H1 (cell line): ENCODE measurements at regions not wholly inside any gene's neighbourhood (a gene's known extent, or its start where the extent isn't known, plus 50 kb on each side); places are given as distances from the start of the nearest gene placed in this dataset.

Experiments
- CTCF ChIA-PET: fragments of 300-600 bp; sonication (Branson Sonifier 250); formaldehyde crosslinking; loops from one replicate; lab custom pipeline; 2021; ENCODE audit not compliant: partially characterized antibody; lab: Charles Lee
- POLR2A ChIA-PET: fragments of 300-600 bp; sonication (Branson Sonifier 250); formaldehyde crosslinking; loops from one replicate; lab custom pipeline; 2021; ENCODE audit warnings: inconsistent platforms; ENCODE audit not compliant: partially characterized antibody; lab: Charles Lee
- DNase-seq, 2 experiments: peaks; one replicate each; pipeline versions ENCODE4 v3.0.0 to v3.0.0-alpha.2; 2010 to 2022; ENCODE audit warnings: low spot score in 2 of 2, low read depth in 1 of 2, mixed read lengths in 1 of 2
- FAIRE-seq: peaks from 2 replicates; lab custom pipeline; 2011; peaks lifted over from hg19 to GRCh38; lab: Jason Lieb, UNC
- H2AFZ ChIP-seq: 2 replicates; pipeline ENCODE4 v1.8.1; 2012; ENCODE audit warnings: low read length, inconsistent platforms
- H2AK5ac ChIP-seq: 2 replicates; pipeline ENCODE4 v1.6.1; 2013; ENCODE audit warnings: low read depth, low read length
- H2BK120ac ChIP-seq: replicated peaks from 2 replicates; pipeline ENCODE3; 2013; ENCODE audit warnings: low read depth, low read length, inconsistent platforms
- H2BK12ac ChIP-seq: 2 replicates; pipeline ENCODE4 v1.6.1; 2013; ENCODE audit warnings: low read depth, low read length
- H2BK15ac ChIP-seq: 2 replicates; pipeline ENCODE4 v1.6.1; 2013; ENCODE audit warnings: low read length
- H2BK20ac ChIP-seq: 2 replicates; pipeline ENCODE4 v1.6.1; 2013; ENCODE audit warnings: low read length
- H2BK5ac ChIP-seq: 2 replicates; pipeline ENCODE4 v1.6.1; 2013; ENCODE audit warnings: low read depth, low read length
- H3K14ac ChIP-seq: 2 replicates; pipeline ENCODE4 v1.6.1; 2013; ENCODE audit warnings: inconsistent platforms; ENCODE audit not compliant: insufficient read length
- H3K18ac ChIP-seq: 2 replicates; pipeline ENCODE4 v1.6.1; 2013; ENCODE audit warnings: low read length; ENCODE audit errors: extremely low read depth
- H3K23ac ChIP-seq: 2 replicates; pipeline ENCODE4 v1.6.1; 2013; ENCODE audit warnings: inconsistent platforms; ENCODE audit not compliant: insufficient read length
- H3K23me2 ChIP-seq: 2 replicates; pipeline ENCODE4 v1.6.1; 2013; ENCODE audit warnings: low read depth, low read length
- H3K27ac ChIP-seq: 2 replicates; pipeline ENCODE4 v1.6.1; 2011; ENCODE audit warnings: low read depth, low read length, inconsistent platforms
- H3K27me3 ChIP-seq, 4 experiments: replicated peaks in 1 of 4; 1 replicate in 1 of 4; 2 replicates in 3 of 4; pipeline versions ENCODE4 v1.6.1 to v1.8.1; 2011 to 2013; ENCODE audit warnings: low read length in 3 of 4, mild to moderate bottlenecking in 3 of 4, inconsistent platforms in 2 of 4, mixed read lengths in 2 of 4, moderate library complexity in 1 of 4; ENCODE audit not compliant: control insufficient read depth in 3 of 4, insufficient read depth in 3 of 4; ENCODE audit errors: extremely low read depth in 1 of 4
- H3K36me3 ChIP-seq, 4 experiments: 2 replicates each; pipeline versions ENCODE4 v1.6.1 to v1.8.1; 2011 to 2013; ENCODE audit warnings: mild to moderate bottlenecking in 4 of 4, low read length in 3 of 4, moderate library complexity in 2 of 4, control low read depth in 1 of 4, inconsistent platforms in 1 of 4; ENCODE audit not compliant: insufficient read depth in 4 of 4, control insufficient read depth in 2 of 4
- H3K4ac ChIP-seq: replicated peaks from 2 replicates; pipeline ENCODE3; 2013; ENCODE audit warnings: low read length, low read depth, mixed read lengths, inconsistent platforms; ENCODE audit not compliant: insufficient read length
- H3K4me1 ChIP-seq, 4 experiments: replicated peaks in 1 of 4; 1 replicate in 1 of 4; 2 replicates in 3 of 4; pipeline versions ENCODE4 v1.6.1 to v1.8.1; 2011 to 2013; ENCODE audit warnings: low read length in 3 of 4, inconsistent platforms in 2 of 4, mixed read lengths in 1 of 4; ENCODE audit not compliant: insufficient read depth in 4 of 4, control insufficient read depth in 3 of 4
- H3K4me2 ChIP-seq, 2 experiments: 2 replicates each; pipeline versions ENCODE4 v1.6.1 to v1.8.1; 2011 to 2013; ENCODE audit warnings: low read depth in 2 of 2, low read length in 2 of 2, control low read depth in 1 of 2, inconsistent platforms in 1 of 2, mild to moderate bottlenecking in 1 of 2; ENCODE audit not compliant: insufficient read depth in 1 of 2
- H3K4me3 ChIP-seq, 4 experiments: fragments of 200-600, 300-600 bp in 1 of 4; sonication (generic), shearing (Covaris generic), sonication (Bioruptor Twin) in 1 of 4; 2 replicates each; pipeline versions ENCODE4 v1.5.1 to v1.8.1; 2011 to 2016; ENCODE audit warnings: low read length in 4 of 4, low read depth in 3 of 4, control low read depth in 2 of 4, inconsistent platforms in 2 of 4, mild to moderate bottlenecking in 2 of 4, mixed read lengths in 1 of 4, moderate library complexity in 1 of 4; ENCODE audit not compliant: insufficient read depth in 2 of 4; ENCODE audit errors: extremely low read depth in 1 of 4
- H3K56ac ChIP-seq: replicated peaks from 2 replicates; pipeline ENCODE3; 2013; ENCODE audit warnings: low read depth, mild to moderate bottlenecking, mixed read lengths, low read length, inconsistent platforms; ENCODE audit not compliant: insufficient read length
- H3K79me1 ChIP-seq: 2 replicates; pipeline ENCODE4 v1.6.1; 2013; ENCODE audit warnings: low read depth, low read length, control low read depth
- H3K79me2 ChIP-seq, 2 experiments: 2 replicates each; pipeline versions ENCODE4 v1.6.1 to v1.8.1; 2012 to 2013; ENCODE audit warnings: low read length in 2 of 2, mild to moderate bottlenecking in 2 of 2, inconsistent platforms in 1 of 2; ENCODE audit not compliant: insufficient read depth in 2 of 2, control insufficient read depth in 1 of 2
- H3K9ac ChIP-seq, 4 experiments: replicated peaks in 1 of 4; 1 replicate in 1 of 4; 2 replicates in 3 of 4; pipeline versions ENCODE4 v1.6.1 to v1.8.1; 2011 to 2013; ENCODE audit warnings: low read depth in 3 of 4, low read length in 3 of 4, control low read depth in 2 of 4, mild to moderate bottlenecking in 2 of 4, moderate library complexity in 2 of 4, inconsistent platforms in 1 of 4; ENCODE audit errors: extremely low read depth in 1 of 4
- H3K9me3 ChIP-seq, 2 experiments: 2 replicates each; pipeline versions ENCODE4 v1.6.1 to v1.8.1; 2012 to 2013; ENCODE audit warnings: mild to moderate bottlenecking in 2 of 2, moderate library complexity in 2 of 2, control low read depth in 1 of 2, inconsistent platforms in 1 of 2, low read depth in 1 of 2, low read length in 1 of 2, mixed read lengths in 1 of 2; ENCODE audit not compliant: insufficient read depth in 2 of 2
- H4K20me1 ChIP-seq, 2 experiments: replicated peaks in 1 of 2; 2 replicates each; pipeline versions ENCODE3 to v1.8.1; 2011 to 2013; ENCODE audit warnings: inconsistent platforms in 2 of 2, low read length in 2 of 2, mild to moderate bottlenecking in 1 of 2; ENCODE audit not compliant: insufficient read depth in 2 of 2, control insufficient read depth in 1 of 2
- H4K5ac ChIP-seq: 2 replicates; pipeline ENCODE4 v1.6.1; 2013; ENCODE audit warnings: low read length, low read depth, mixed read lengths, inconsistent platforms; ENCODE audit not compliant: insufficient read length
- H4K8ac ChIP-seq: 2 replicates; pipeline ENCODE4 v1.8.0; 2013; ENCODE audit warnings: mild to moderate bottlenecking, moderate library complexity, low read length, inconsistent platforms; ENCODE audit not compliant: insufficient read depth; ENCODE audit errors: extremely low read depth
- H4K91ac ChIP-seq: replicated peaks from 2 replicates; pipeline ENCODE3; 2013; ENCODE audit warnings: low read length, mixed read lengths, inconsistent platforms; ENCODE audit not compliant: insufficient read length
- BRCA1 ChIP-seq: IDR thresholded peaks from 2 replicates; pipeline ENCODE4 v1.6.1; 2012; ENCODE audit warnings: low read depth, low read length, improper control_type of control experiment
- MAFK ChIP-seq: IDR thresholded peaks from 2 replicates; pipeline ENCODE4 v1.6.1; 2012; ENCODE audit warnings: low read depth, mild to moderate bottlenecking, improper control_type of control experiment, low read length
- NANOG ChIP-seq: IDR thresholded peaks from 2 replicates; pipeline ENCODE4 v1.6.1; 2011; ENCODE audit warnings: low read length, low read depth, mild to moderate bottlenecking, inconsistent platforms; ENCODE audit not compliant: insufficient read depth, poor library complexity, severe bottlenecking
- RBBP5 ChIP-seq: IDR thresholded peaks from 2 replicates; pipeline ENCODE4 v1.7.1; 2012; ENCODE audit warnings: low read depth, mild to moderate bottlenecking, inconsistent platforms, low read length, moderate library complexity, borderline replicate concordance
- USF2 ChIP-seq: IDR thresholded peaks from 2 replicates; pipeline ENCODE4 v1.6.1; 2011; ENCODE audit warnings: low read length, improper control_type of control experiment
- WGBS, 2 experiments: shearing (Covaris generic) in 1 of 2; methylation state at CpG; one replicate each; pipeline versions ENCODE4 v1.1.6 to v1.1.7; 2013 to 2015; ENCODE audit warnings: low lambda C conversion rate in 2 of 2, mixed read lengths in 2 of 2, inconsistent platforms in 1 of 2, low coverage in 1 of 2, missing lambda C conversion rate in 1 of 2; ENCODE audit not compliant: insufficient replicate concordance in 2 of 2, insufficient coverage in 1 of 2, insufficient read length in 1 of 2; ENCODE audit errors: extremely low coverage in 1 of 2, missing lambda C conversion rate in 1 of 2; 5-methylcytosine and 5-hydroxymethylcytosine counted together
- TF ChIP-seq, protein P1 (sequence below): IDR thresholded peaks from 2 replicates; pipeline ENCODE4 v1.6.1; 2012; ENCODE audit warnings: low read length, inconsistent platforms

GRCh38 chr20:46785958-46786357 is 76.5 kb downstream of the SLC2A10 start:
- H3K79me1 ChIP-seq: no peaks in the 10 kb centered on the region; the same call in none of the 2 replicates

More at GRCh38 chr20:46785958-46786357, 76.5 kb downstream of the SLC2A10 start:
- no peaks in the 10 kb centered on the region for H3K36me3 ChIP-seq
- H3K23me2 ChIP-seq: peaks cover 8% of the 10 kb centered on the region; the same call in 1 of the 2 replicates
- ChIA-PET POLR2A (no interaction called here), CTCF (no interaction called here)
- no peak overlapping the region for H2BK5ac ChIP-seq
- no peak overlapping the region for H4K5ac ChIP-seq
- TF ChIP-seq MAFK (no peak), RBBP5 (no peak), NANOG (no peak), USF2 (no peak), BRCA1 (no peak)
- TF ChIP-seq, protein P1, sequence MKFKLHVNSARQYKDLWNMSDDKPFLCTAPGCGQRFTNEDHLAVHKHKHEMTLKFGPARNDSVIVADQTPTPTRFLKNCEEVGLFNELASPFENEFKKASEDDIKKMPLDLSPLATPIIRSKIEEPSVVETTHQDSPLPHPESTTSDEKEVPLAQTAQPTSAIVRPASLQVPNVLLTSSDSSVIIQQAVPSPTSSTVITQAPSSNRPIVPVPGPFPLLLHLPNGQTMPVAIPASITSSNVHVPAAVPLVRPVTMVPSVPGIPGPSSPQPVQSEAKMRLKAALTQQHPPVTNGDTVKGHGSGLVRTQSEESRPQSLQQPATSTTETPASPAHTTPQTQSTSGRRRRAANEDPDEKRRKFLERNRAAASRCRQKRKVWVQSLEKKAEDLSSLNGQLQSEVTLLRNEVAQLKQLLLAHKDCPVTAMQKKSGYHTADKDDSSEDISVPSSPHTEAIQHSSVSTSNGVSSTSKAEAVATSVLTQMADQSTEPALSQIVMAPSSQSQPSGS: no peak
- 72% methylated on average over 7 of the region's 7 CpGs; no CpG with 5 or more reads in 1 of the 2 experiments for WGBS, 2 experiments
- H3K27ac ChIP-seq: no peak overlapping the region
- H2AK5ac ChIP-seq: no peak overlapping the region
- no peak overlapping the region for H3K4ac ChIP-seq
- H3K9me3 ChIP-seq: no peaks in the 10 kb centered on the region
- no peak overlapping the region; a peak in 1 of 7 replicates for H3K9ac ChIP-seq
- H3K56ac ChIP-seq: no peak overlapping the region
- H3K4me1 ChIP-seq: no peaks in the 10 kb centered on the region
- peaks cover 0 to 1% of the 10 kb centered on the region in 2 experiments for H4K20me1 ChIP-seq
- H2BK120ac ChIP-seq: no peak overlapping the region
- H3K4me2 ChIP-seq: no peak overlapping the region
- no peak overlapping the region for H4K91ac ChIP-seq
- no peak overlapping the region for H3K18ac ChIP-seq
- H2BK15ac ChIP-seq: no peak overlapping the region
- H4K8ac ChIP-seq: no peak overlapping the region
- no peak overlapping the region; the same call in 1 of the 2 replicates for H2AFZ ChIP-seq
- H2BK20ac ChIP-seq: no peak overlapping the region
- no peak overlapping the region for H3K4me3 ChIP-seq
- H3K27me3 ChIP-seq: no peaks in the 10 kb centered on the region
- FAIRE-seq (no peak), DNase-seq (no peak)
- no peak overlapping the region for H3K23ac ChIP-seq
- H2BK12ac ChIP-seq: no peak overlapping the region
- peak overlapping the region; percentile 12 for H3K14ac ChIP-seq
- H3K79me2 ChIP-seq: no peaks in the 10 kb centered on the region
